Esophagus muscularis mucosa (tissue), 3 donors: ENCODE measurements at regions not wholly inside any gene's neighbourhood (a gene's known extent, or its start where the extent isn't known, plus 50 kb on each side); places are given as distances from the start of the nearest gene placed in this dataset.

Experiments used
- CTCF ChIP-seq, 3 experiments: fragments of 200-600 bp in 2 of 3; fragments of 450-650 bp in 1 of 3; sonication (generic) in 2 of 3; IDR thresholded peaks; one replicate each; pipeline ENCODE4 v1.5.1; 2017 to 2019; ENCODE audit warnings: antibody characterized with exemption in 3 of 3, mild to moderate bottlenecking in 2 of 3, moderate library complexity in 1 of 3
- POLR2AphosphoS5 ChIP-seq, 2 donors: sonication (generic); formaldehyde crosslinking; IDR thresholded peaks; one replicate each; pipeline ENCODE4 v1.6.1; 2017; ENCODE audit warnings: antibody characterized with exemption in 2 of 2

GRCh38 chr6:67047996-67048395 is 1341.0 kb upstream of the EYS start:
- no peak for TF ChIP-seq CTCF (IDR thresholded peaks at IDR 0.05)
- TF ChIP-seq POLR2AphosphoS5 (IDR thresholded peaks at IDR 0.05), result no peak
